ENCODE measurements at regions not wholly inside any gene's neighbourhood (a gene's known extent, or its start where the extent isn't known, plus 50 kb on each side); places are given as distances from the start of the nearest gene placed in this dataset.

GRCh38 chr12:98329589-98329988 is 185.8 kb upstream of the TMPO start:
- Histone ChIP-seq H3K9me3 (ENCODE audit: control insufficient read depth, insufficient read depth, low read length) (no peaks in the 10 kb centered on the region), H3K27me3 (ENCODE audit: control insufficient read depth, insufficient read depth, low read length) (peaks cover 6% of the 10 kb centered on the region), H3K27ac (ENCODE audit: low read depth, low read length) (no peak overlapping the region), H3K4me3 (ENCODE audit: low read depth, low read length) (no peak overlapping the region)
- POLR2A ChIA-PET = no interaction called here
- DNase-seq (ENCODE audit: low read depth, low spot score) = no peak
- TF ChIP-seq CTCF (IDR thresholded peaks at IDR 0.05; ENCODE audit: low read depth, low read length) = no peak
- CTCF ChIA-PET = no interaction called here

- POLR2A ChIA-PET = no interaction called here
- H3K27ac ChIP-seq (ENCODE audit: low read depth, low read length) = no peak overlapping the region
- no peak for DNase-seq (ENCODE audit: low read depth, low spot score)
- H3K27me3 ChIP-seq (ENCODE audit: control insufficient read depth, insufficient read depth, low read length) = no peaks in the 10 kb centered on the region
- no peak for TF ChIP-seq CTCF (IDR thresholded peaks at IDR 0.05; ENCODE audit: low read depth, low read length)
- H3K9me3 ChIP-seq (ENCODE audit: control insufficient read depth, insufficient read depth, low read length) = no peaks in the 10 kb centered on the region
- H3K4me3 ChIP-seq (ENCODE audit: low read depth, low read length) = no peak overlapping the region
- CTCF ChIA-PET = no interaction called here
Measured at GRCh38 chr12:98332642-98333041, 182.7 kb upstream of the TMPO start.

GRCh38 chr12:98334768-98335167 is 180.6 kb upstream of the TMPO start:
- CTCF ChIA-PET = no interaction called here

GRCh38 chr12:98341026-98341425 is 174.4 kb upstream of the TMPO start:
- TF ChIP-seq CTCF (IDR thresholded peaks at IDR 0.05; ENCODE audit: low read depth, low read length) = no peak
- Histone ChIP-seq H3K27me3 (ENCODE audit: control insufficient read depth, insufficient read depth, low read length) (no peaks in the 10 kb centered on the region), H3K9me3 (ENCODE audit: control insufficient read depth, insufficient read depth, low read length) (no peaks in the 10 kb centered on the region), H3K27ac (ENCODE audit: low read depth, low read length) (no peak overlapping the region), H3K4me3 (ENCODE audit: low read depth, low read length) (no peak overlapping the region)
- POLR2A ChIA-PET = no interaction called here
- CTCF ChIA-PET = no interaction called here
- no peak for DNase-seq (ENCODE audit: low read depth, low spot score)

More at GRCh38 chr12:98334768-98335167, 180.6 kb upstream of the TMPO start:
- Histone ChIP-seq H3K4me3 (ENCODE audit: low read depth, low read length) (no peak overlapping the region), H3K9me3 (ENCODE audit: control insufficient read depth, insufficient read depth, low read length) (no peaks in the 10 kb centered on the region), H3K27me3 (ENCODE audit: control insufficient read depth, insufficient read depth, low read length) (no peaks in the 10 kb centered on the region), H3K27ac (ENCODE audit: low read depth, low read length) (no peak overlapping the region)
- no peak for DNase-seq (ENCODE audit: low read depth, low spot score)
- no peak for TF ChIP-seq CTCF (IDR thresholded peaks at IDR 0.05; ENCODE audit: low read depth, low read length)
- POLR2A ChIA-PET = no interaction called here

- no peaks in the 10 kb centered on the region for H3K9me3 ChIP-seq (ENCODE audit: control insufficient read depth, insufficient read depth, low read length)
- no peaks in the 10 kb centered on the region for H3K27me3 ChIP-seq (ENCODE audit: control insufficient read depth, insufficient read depth, low read length)
- no peak overlapping the region for H3K4me3 ChIP-seq (ENCODE audit: low read depth, low read length)
- no peak for TF ChIP-seq CTCF (IDR thresholded peaks at IDR 0.05; ENCODE audit: low read depth, low read length)
- CTCF ChIA-PET = no interaction called here
- POLR2A ChIA-PET = no interaction called here
- H3K27ac ChIP-seq (ENCODE audit: low read depth, low read length) = no peak overlapping the region
- DNase-seq (ENCODE audit: low read depth, low spot score) = no peak
Measured at GRCh38 chr12:98341732-98342131, 173.7 kb upstream of the TMPO start.

Measured in AG04450 (cell line).